GM19351 (cell line): ENCODE measurements at regions not wholly inside any gene's neighbourhood (a gene's known extent, or its start where the extent isn't known, plus 50 kb on each side); places are given as distances from the start of the nearest gene placed in this dataset.
"Not testable (repeated sequence)": the region's sequence is repeated elsewhere in the genome, so short reads cannot be mapped to it uniquely, and the experiment has no call there.

Experiments used
- ATAC-seq: cut with Tn5 transposase; IDR thresholded peaks from one replicate; pipeline ENCODE4 v1.9.1; 2021; ENCODE audit warnings: mild to moderate bottlenecking, moderate library complexity; ENCODE audit not compliant: unreplicated experiment

GRCh38 chr3:144499001-144499930 lies 527.6 kb downstream of the DIPK2A start:
- ATAC-seq: no peak

GRCh38 chr3:144501467-144501866 lies 529.8 kb downstream of the DIPK2A start:
- ATAC-seq: no peak

- ATAC-seq: no peak
Observed at GRCh38 chr3:144502402-144502801, 530.8 kb downstream of the DIPK2A start.

- ATAC-seq: not testable (repeated sequence)
Observed at GRCh38 chr3:144506375-144506774, 534.8 kb downstream of the DIPK2A start.

DNA sequence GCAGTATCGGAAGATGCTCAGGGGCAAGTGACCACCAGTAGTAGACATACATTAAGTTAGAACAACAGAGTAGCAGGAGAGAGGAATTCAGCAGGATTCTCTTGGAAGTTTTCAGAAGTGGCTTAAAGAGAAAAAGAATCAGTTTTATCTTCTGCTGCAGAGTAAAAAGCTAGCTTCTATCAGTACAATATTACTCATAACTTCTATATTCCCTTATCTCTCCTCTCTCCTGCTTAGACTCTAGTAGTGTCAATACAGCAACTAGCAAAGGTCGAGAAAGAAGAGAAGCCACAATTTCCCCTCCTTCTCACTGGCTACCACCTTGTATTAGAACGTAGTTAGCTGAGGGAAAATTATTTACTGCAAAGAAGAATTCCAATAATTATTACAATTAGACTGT lies 539.7 kb downstream of the DIPK2A start:
- ATAC-seq: no peak

DNA sequence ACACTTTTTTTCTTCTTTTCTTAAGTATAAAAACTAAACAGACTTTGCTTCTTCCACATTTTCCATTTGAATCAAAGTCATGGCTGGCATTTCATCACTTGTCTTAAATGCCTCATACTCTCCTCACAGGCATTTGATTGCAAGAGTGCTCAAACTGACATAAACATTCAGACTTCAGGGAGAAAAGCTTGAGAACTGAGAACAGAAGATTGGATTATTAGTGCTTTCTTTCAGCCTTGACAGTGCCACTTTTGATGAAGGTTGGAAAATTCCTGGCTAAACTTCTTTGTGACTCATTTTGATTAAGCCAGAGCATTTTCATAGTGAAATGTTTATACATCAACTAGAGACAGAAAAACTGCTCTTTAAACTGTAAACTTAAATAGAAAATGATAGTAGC lies 544.4 kb downstream of the DIPK2A start:
- ATAC-seq: no peak

- ATAC-seq: no peak
Observed at GRCh38 chr3:144516589-144516988, 545.0 kb downstream of the DIPK2A start.

- no peak for ATAC-seq
Observed at GRCh38 chr3:144521131-144521530, 549.5 kb downstream of the DIPK2A start.

- ATAC-seq: no peak
Observed at GRCh38 chr3:144522456-144522855, 550.8 kb downstream of the DIPK2A start.

- no peak for ATAC-seq
Observed at GRCh38 chr3:144523396-144523795, 551.8 kb downstream of the DIPK2A start.

DNA sequence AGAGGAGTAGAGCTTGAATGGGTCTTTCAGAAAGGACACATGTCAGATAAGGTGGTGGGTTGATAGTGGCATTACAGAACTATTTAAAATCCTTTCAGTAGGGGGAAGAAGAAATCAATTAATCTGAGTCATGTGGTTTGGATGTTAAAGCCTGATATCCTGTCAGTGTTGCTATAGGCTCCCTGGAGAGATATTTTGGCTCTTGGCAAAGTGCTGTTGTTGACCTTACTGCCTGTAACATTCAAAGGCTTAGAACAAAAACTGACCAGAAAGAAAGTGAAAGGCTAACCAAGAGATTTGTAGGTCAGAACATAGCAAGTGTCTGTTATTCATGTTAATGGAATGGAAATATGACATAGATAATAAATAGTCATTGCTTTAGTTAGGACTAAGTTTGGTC lies 552.9 kb downstream of the DIPK2A start:
- no peak for ATAC-seq

DNA sequence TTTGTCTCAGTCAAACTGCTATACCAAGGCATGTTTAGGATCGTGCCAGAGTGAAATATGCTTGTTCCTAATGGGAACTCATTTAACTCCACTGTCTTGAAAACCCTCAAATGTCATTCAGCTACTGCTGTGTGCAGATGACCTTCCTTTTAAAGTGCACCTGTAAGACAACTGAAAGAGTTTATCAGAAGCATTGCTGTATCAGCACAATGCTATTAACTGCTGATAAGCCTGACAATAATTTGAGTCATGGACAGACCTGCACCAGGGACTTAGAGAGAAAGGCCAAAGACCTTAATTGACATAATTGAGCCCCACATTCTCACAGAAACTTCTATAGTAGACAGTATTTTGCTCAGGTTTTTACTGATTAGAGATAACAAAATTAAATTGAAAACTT lies 557.9 kb downstream of the DIPK2A start:
- no peak for ATAC-seq

DNA sequence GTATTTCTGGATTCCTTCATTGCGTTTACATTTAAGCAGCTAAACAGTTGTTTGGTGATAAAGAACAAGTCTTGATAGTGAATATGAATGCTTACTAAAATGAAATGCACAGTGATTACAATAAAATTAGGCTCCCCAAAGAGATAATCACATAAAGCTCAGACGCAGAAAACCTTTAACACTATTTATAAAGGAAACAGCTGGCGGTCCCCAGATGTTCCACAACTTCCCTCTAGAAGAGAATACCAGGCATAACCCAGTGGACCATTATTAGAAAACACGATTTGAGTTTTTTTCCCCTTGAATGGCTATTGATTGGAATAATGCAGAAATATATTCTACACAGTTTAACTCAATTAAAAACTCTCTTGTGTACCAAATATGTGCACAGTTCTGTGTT lies 573.2 kb downstream of the DIPK2A start:
- no peak for ATAC-seq

DNA sequence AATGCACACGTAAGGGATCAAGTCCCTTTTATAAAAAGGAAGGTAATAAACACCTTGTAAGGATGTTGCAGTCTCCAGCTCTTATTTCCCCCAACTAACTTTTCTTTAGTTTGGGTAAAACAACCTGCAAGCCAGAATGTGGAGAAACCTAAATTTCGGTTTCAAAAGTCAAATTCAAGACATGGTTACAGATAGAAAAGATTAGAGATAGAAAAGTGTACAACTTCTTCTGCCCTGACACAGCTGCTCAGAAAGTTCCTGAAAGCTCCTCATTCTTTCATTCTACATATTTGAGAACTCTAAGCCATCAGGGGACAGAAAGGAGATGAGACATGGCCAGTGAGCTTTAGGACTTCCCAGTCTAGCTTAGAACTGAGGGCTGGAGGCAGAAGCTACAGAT lies 574.9 kb downstream of the DIPK2A start:
- ATAC-seq: no peak

GRCh38 chr3:144548346-144548745 lies 576.7 kb downstream of the DIPK2A start:
- no peak for ATAC-seq

DNA sequence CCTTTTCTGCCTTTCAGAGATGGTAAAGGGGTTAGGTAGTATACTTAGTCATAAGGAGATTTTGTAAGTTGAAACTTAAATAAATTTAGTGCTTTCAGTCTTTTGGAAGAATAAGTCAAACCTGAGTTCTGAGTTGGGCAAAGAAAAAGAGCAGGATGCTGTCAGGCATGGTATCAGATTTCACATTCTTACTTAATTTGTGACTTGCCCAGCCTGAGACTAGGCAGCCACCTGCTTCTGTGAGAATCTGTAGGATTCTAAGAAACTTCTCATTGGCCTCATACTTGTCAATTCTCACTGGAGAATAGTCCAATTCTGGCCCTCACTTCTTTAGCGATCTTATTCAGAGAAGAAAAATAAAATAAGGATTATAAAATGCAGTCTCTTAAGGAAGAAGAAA lies 577.5 kb downstream of the DIPK2A start:
- ATAC-seq: no peak

DNA sequence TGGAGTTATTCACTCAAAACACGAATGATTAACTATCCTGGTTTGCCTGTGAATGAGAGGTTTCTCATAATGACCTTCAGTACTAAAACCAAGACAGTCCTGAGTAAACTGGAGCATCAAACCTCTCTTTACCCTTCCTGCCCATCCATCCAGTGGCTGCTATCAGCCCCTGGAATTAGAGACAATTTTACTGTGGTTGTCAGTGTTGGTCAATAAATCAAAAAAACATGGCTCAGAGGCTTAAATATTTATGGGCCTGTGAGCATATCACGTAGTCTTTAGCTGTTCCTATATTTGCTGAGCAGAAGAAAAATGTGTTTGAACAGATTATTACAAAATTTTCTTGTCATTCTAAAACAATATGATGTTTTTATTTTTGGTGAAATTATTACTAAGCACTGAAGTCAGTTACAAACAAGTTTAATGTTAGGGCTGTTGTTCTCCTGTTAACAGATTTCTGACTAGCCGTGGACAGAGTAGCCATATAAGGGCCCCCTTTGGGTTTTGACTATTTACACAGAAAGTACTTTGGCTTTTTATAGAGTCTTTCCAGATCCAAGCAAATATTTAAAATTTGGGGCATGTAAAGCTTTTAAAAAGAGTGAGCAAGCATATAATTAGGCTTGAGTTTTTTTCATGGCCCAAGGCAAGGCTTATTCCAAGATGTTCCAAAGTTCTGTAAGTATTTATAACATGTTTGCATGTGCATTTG lies 580.9 kb downstream of the DIPK2A start:
- ATAC-seq: no peak

- no peak for ATAC-seq
Observed at GRCh38 chr3:144553301-144553700, 581.7 kb downstream of the DIPK2A start.

GRCh38 chr3:144554889-144555288 lies 583.3 kb downstream of the DIPK2A start:
- no peak for ATAC-seq

DNA sequence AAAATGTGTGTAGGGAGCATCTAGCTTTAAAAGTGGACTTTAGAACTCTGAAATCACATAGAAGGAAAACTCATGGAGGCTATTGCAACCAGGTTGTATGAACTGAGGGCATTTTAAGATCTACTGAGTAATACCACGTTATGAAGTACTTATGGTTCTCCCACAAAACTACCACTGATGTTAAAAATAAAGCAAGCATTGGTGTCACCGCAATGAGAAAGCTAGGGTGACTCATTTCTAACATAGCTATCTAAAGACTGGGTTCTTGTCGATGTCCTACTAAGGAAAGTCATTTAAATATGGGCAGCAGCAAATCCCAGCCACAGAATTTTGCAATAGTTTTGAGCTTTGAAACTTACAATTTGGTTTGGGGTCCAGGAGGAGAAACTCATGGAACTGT lies 584.8 kb downstream of the DIPK2A start:
- peak; percentile 96 for ATAC-seq

DNA sequence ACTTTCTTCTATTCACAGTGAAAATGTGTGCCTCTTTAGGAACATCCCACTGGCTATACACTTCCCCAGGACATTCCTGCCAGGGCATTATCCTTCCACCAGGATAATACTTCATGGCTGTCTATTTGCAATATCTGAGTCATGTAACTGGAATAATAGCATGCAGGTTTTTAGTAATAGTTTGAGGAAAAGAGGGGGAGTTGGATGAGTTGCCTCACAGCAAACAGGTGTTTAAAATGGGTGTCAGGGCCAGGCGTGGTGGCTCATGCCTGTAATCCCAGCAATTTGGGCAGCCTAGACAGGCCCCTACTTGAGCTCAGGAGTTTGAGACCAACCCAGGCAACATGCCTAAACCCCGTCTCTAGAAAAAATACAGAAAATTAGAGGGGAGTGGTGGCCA lies 585.9 kb downstream of the DIPK2A start:
- no peak for ATAC-seq

DNA sequence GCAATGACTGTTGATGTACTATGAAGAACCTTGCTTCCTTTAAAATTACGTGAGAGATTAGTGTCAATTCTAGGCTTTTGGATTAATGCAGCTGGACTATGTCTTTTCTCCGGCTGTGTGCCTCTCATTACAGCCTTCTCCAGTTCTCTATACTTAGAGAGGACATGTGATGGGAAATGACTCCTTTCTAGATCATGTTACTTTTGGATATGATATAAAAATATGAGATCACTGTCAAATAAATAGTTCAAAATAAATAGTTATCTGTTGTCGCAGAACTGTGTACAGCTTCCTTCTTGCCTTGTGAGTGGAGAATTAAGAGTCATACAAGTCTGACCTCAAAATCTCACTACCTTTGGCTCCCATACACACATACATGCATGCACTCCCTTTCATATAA lies 592.4 kb downstream of the DIPK2A start:
- ATAC-seq: no peak
